CD14-positive monocyte (primary cell): ENCODE measurements at regions not wholly inside any gene's neighbourhood (a gene's known extent, or its start where the extent isn't known, plus 50 kb on each side); places are given as distances from the start of the nearest gene placed in this dataset.

ENCODE experiments used
- DNase-seq, 3 donors: peaks; one replicate each; pipeline ENCODE4 v3.0.0-alpha.2; 2011 to 2022
- H2AFZ ChIP-seq: 2 replicates; pipeline ENCODE4 v1.6.0; 2012; ENCODE audit warnings: mild to moderate bottlenecking, low read depth, low read length, inconsistent platforms; ENCODE audit not compliant: insufficient read depth, poor library complexity, severe bottlenecking
- H3K27ac ChIP-seq, 2 donors: 1 replicate in 1 of 2; 2 replicates in 1 of 2; pipeline ENCODE4 v1.5.1; 2012 to 2013; ENCODE audit warnings: low read length in 2 of 2, control low read depth in 1 of 2, inconsistent platforms in 1 of 2, low read depth in 1 of 2, mild to moderate bottlenecking in 1 of 2
- H3K27me3 ChIP-seq, 2 donors: one replicate each; pipeline versions ENCODE4 v1.6.0 to v1.6.1; 2011 to 2013; ENCODE audit warnings: low read length in 2 of 2; ENCODE audit not compliant: control insufficient read depth in 2 of 2, insufficient read depth in 2 of 2
- H3K36me3 ChIP-seq, 2 donors: replicated peaks in 1 of 2; 1 replicate in 1 of 2; 2 replicates in 1 of 2; pipeline versions ENCODE4 v1.5.1 to v1.6.1; 2012 to 2013; ENCODE audit warnings: low read length in 2 of 2, control low read depth in 1 of 2, inconsistent platforms in 1 of 2, mild to moderate bottlenecking in 1 of 2; ENCODE audit not compliant: insufficient read depth in 2 of 2, control insufficient read depth in 1 of 2
- H3K4me1 ChIP-seq, 2 donors: 1 replicate in 1 of 2; 2 replicates in 1 of 2; pipeline versions ENCODE4 v1.5.1 to v1.6.1; 2012 to 2013; ENCODE audit warnings: low read length in 2 of 2, control low read depth in 1 of 2, inconsistent platforms in 1 of 2, mild to moderate bottlenecking in 1 of 2, moderate library complexity in 1 of 2; ENCODE audit not compliant: insufficient read depth in 2 of 2, control insufficient read depth in 1 of 2
- H3K4me2 ChIP-seq: replicated peaks from 2 replicates; pipeline ENCODE3; 2012; ENCODE audit warnings: low read length, moderate library complexity, mild to moderate bottlenecking; ENCODE audit not compliant: poor library complexity, severe bottlenecking; ENCODE audit errors: extremely low read depth
- H3K4me3 ChIP-seq, 3 experiments: fragments of 200-600 bp in 1 of 3; sonication (generic) in 1 of 3; replicated peaks in 1 of 3; 1 replicate in 2 of 3; 2 replicates in 1 of 3; pipeline ENCODE4 v1.5.1; 2011 to 2013; ENCODE audit warnings: low read length in 3 of 3, mild to moderate bottlenecking in 3 of 3, control low read depth in 2 of 3, low read depth in 2 of 3, inconsistent platforms in 1 of 3, moderate library complexity in 1 of 3
- H3K79me2 ChIP-seq: 2 replicates; pipeline ENCODE4 v1.6.0; 2012; ENCODE audit warnings: mild to moderate bottlenecking, control low read depth, inconsistent platforms, low read length, moderate library complexity; ENCODE audit not compliant: insufficient read depth
- H3K9ac ChIP-seq: 2 replicates; pipeline ENCODE4 v1.6.0; 2017; ENCODE audit warnings: low read length, mild to moderate bottlenecking; ENCODE audit not compliant: insufficient read depth, poor library complexity, severe bottlenecking
- H3K9me3 ChIP-seq, 2 donors: replicated peaks in 1 of 2; 1 replicate in 1 of 2; 2 replicates in 1 of 2; pipeline versions ENCODE4 v1.5.1 to v1.6.1; 2012 to 2013; ENCODE audit warnings: low read length in 2 of 2, control low read depth in 1 of 2; ENCODE audit not compliant: control insufficient read depth in 1 of 2, insufficient read depth in 1 of 2
- H4K20me1 ChIP-seq: 2 replicates; pipeline ENCODE4 v1.6.0; 2012; ENCODE audit warnings: mild to moderate bottlenecking, low read length, control low read depth, moderate library complexity; ENCODE audit not compliant: insufficient read depth
- H3K27ac Mint-ChIP-seq, 7 donors: one replicate each; pipeline ENCODE4 v1.8.0; 2020; ENCODE audit warnings: mild to moderate bottlenecking in 7 of 7, mixed read lengths in 7 of 7, moderate library complexity in 6 of 7, inconsistent platforms in 2 of 7
- H3K27me3 Mint-ChIP-seq, 3 donors: one replicate each; pipeline ENCODE4 v1.8.0; 2021 to 2022; ENCODE audit warnings: low read depth in 3 of 3, mild to moderate bottlenecking in 3 of 3, mixed read lengths in 3 of 3, moderate library complexity in 3 of 3, inconsistent platforms in 1 of 3
- H3K36me3 Mint-ChIP-seq, 2 donors: one replicate each; pipeline ENCODE4 v1.8.0; 2020; ENCODE audit warnings: mixed read lengths in 2 of 2, inconsistent platforms in 1 of 2, mild to moderate bottlenecking in 1 of 2
- H3K4me1 Mint-ChIP-seq: one replicate; pipeline ENCODE4 v1.8.0; 2020; ENCODE audit warnings: mild to moderate bottlenecking, mixed read lengths
- H3K4me3 Mint-ChIP-seq, 2 donors: one replicate each; pipeline ENCODE4 v1.8.0; 2020; ENCODE audit warnings: mild to moderate bottlenecking in 2 of 2, mixed read lengths in 2 of 2, moderate library complexity in 1 of 2
- H3K9me3 Mint-ChIP-seq, 7 donors: one replicate each; pipeline ENCODE4 v1.8.0; 2020 to 2022; ENCODE audit warnings: mixed read lengths in 7 of 7, mild to moderate bottlenecking in 6 of 7, moderate library complexity in 6 of 7, inconsistent platforms in 2 of 7
- WGBS: methylation state at CpG from one replicate; pipeline ENCODE4 v1.1.5; 2013; ENCODE audit warnings: missing lambda C conversion rate; ENCODE audit not compliant: insufficient coverage; 5-methylcytosine and 5-hydroxymethylcytosine counted together
- intact Hi-C, 2 donors: fragments of 100-400 bp; cut with micrococcal nuclease; formaldehyde crosslinking; loops; one replicate each; pipeline versions ENCODE4 v1.15.0 to v1.15.1; 2023
- TF ChIP-seq, protein P1 (sequence below): fragments of 200-600 bp; IDR thresholded peaks from one replicate; pipeline ENCODE4 v1.8.0; 2022; ENCODE audit warnings: antibody characterized with exemption, mild to moderate bottlenecking

DNA sequence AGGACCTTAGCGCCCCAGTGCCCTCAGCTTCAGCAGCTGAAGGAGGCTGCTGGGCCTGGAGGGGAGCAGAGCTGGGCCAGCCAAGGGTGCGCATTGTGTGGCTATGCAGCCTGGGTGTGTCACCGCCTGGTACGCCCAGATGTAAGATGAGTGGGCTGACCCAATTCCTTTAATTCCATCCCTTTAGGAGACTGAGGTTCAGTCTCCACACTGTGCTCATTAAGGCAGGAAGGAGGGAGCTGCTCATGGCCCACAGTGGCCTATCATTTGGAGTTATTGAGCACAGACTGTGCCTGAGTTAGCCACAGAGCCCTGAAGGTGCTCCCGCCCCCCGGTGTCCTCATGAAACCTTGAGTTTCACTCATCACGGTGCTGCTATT, 194.1 kb upstream of the GLI2 start:
- no peak overlapping the region for H2AFZ ChIP-seq
- H3K9me3 ChIP-seq: no peaks in the 10 kb centered on the region
- H3K27me3 Mint-ChIP-seq: peaks cover 3 to 20% (median 7%) of the 10 kb centered on the region in 3 donors
- no peaks in the 10 kb centered on the region for H3K9me3 Mint-ChIP-seq
- H3K9ac ChIP-seq: no peak overlapping the region
- intact Hi-C loops: no loop called here
- no peaks in the 10 kb centered on the region for H3K27me3 ChIP-seq
- H3K79me2 ChIP-seq: no peaks in the 10 kb centered on the region
- 98% methylated on average over 4 of the region's 7 CpGs for WGBS
- no peaks in the 10 kb centered on the region for H3K36me3 Mint-ChIP-seq
- DNase-seq: no peak
- H3K27ac ChIP-seq: no peak overlapping the region
- H4K20me1 ChIP-seq: no peaks in the 10 kb centered on the region
- TF ChIP-seq, protein P1, sequence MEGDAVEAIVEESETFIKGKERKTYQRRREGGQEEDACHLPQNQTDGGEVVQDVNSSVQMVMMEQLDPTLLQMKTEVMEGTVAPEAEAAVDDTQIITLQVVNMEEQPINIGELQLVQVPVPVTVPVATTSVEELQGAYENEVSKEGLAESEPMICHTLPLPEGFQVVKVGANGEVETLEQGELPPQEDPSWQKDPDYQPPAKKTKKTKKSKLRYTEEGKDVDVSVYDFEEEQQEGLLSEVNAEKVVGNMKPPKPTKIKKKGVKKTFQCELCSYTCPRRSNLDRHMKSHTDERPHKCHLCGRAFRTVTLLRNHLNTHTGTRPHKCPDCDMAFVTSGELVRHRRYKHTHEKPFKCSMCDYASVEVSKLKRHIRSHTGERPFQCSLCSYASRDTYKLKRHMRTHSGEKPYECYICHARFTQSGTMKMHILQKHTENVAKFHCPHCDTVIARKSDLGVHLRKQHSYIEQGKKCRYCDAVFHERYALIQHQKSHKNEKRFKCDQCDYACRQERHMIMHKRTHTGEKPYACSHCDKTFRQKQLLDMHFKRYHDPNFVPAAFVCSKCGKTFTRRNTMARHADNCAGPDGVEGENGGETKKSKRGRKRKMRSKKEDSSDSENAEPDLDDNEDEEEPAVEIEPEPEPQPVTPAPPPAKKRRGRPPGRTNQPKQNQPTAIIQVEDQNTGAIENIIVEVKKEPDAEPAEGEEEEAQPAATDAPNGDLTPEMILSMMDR: no peak
- H3K4me1 ChIP-seq: no peaks in the 10 kb centered on the region
- H3K36me3 ChIP-seq: no peaks in the 10 kb centered on the region
- H3K27ac Mint-ChIP-seq: no peak overlapping the region
- no peak overlapping the region for H3K4me2 ChIP-seq
- H3K4me1 Mint-ChIP-seq: peaks cover 3% of the 10 kb centered on the region
- H3K4me3 ChIP-seq: no peak overlapping the region
- H3K4me3 Mint-ChIP-seq: no peak overlapping the region

- peaks cover 3 to 18% (median 7%) of the 10 kb centered on the region in 3 donors for H3K27me3 Mint-ChIP-seq
Measured at GRCh38 chr2:120541972-120542670, 193.5 kb upstream of the GLI2 start.

More at GRCh38 chr2:120541972-120542670, 193.5 kb upstream of the GLI2 start:
- Histone ChIP-seq H3K9ac (no peak overlapping the region), H3K79me2 (no peaks in the 10 kb centered on the region), H3K36me3 (no peaks in the 10 kb centered on the region), H3K4me1 (no peaks in the 10 kb centered on the region), H3K9me3 (no peaks in the 10 kb centered on the region), H3K4me2 (no peak overlapping the region), H2AFZ (no peak overlapping the region), H3K27me3 (no peaks in the 10 kb centered on the region), H3K4me3 (no peak overlapping the region), H4K20me1 (no peaks in the 10 kb centered on the region), H3K27ac (no peak overlapping the region)
- no peak for DNase-seq
- Mint-ChIP-seq H3K9me3 (no peaks in the 10 kb centered on the region), H3K4me1 (peaks cover 3% of the 10 kb centered on the region), H3K36me3 (no peaks in the 10 kb centered on the region), H3K4me3 (no peak overlapping the region), H3K27ac (peak overlapping the region in 1 of 7 donors; percentile 72)
- TF ChIP-seq, protein P1: no peak
- 100% methylated on average over 4 of the region's 7 CpGs for WGBS
- intact Hi-C loops: no loop called here
